AG04449 (cell line): ENCODE measurements at regions not wholly inside any gene's neighbourhood (a gene's known extent, or its start where the extent isn't known, plus 50 kb on each side); places are given as distances from the start of the nearest gene placed in this dataset.
"Not testable (repeated sequence)": the region's sequence is repeated elsewhere in the genome, so short reads cannot be mapped to it uniquely, and the experiment has no call there.

Experiments used
- CTCF ChIA-PET: fragments of 350-600 bp; formaldehyde crosslinking; extraction: SDS; loops from one replicate; lab custom pipeline; 2021; ENCODE audit warnings: antibody characterized with exemption; lab: Yijun Ruan, JAX
- POLR2A ChIA-PET: fragments of 400-600, 350-600 bp; formaldehyde crosslinking; extraction: SDS; loops from one replicate; lab custom pipeline; 2020; ENCODE audit warnings: antibody characterized with exemption, inconsistent platforms; lab: Yijun Ruan, JAX
- DNase-seq: peaks from one replicate; pipeline ENCODE4 v3.0.0-alpha.2; 2010; ENCODE audit warnings: low read depth, low spot score
- H3K4me3 ChIP-seq: 2 replicates; pipeline ENCODE4 v1.5.1; 2011; ENCODE audit warnings: low read depth, mild to moderate bottlenecking, control low read depth, low read length
- CTCF ChIP-seq: IDR thresholded peaks from one replicate; pipeline ENCODE4 v1.5.1; 2011; ENCODE audit warnings: mild to moderate bottlenecking, moderate library complexity, low read length, control low read depth, inconsistent platforms; ENCODE audit not compliant: insufficient read depth; ENCODE audit errors: missing control alignments

- DNase-seq: no peak
- TF ChIP-seq CTCF: no peak
- POLR2A ChIA-PET: no interaction called here
- H3K4me3 ChIP-seq: no peak overlapping the region
- CTCF ChIA-PET: interaction anchor here (0.9 to 2.1 kb wide), 2 partner anchors 10 to 134 kb away, joined by 3 to 4 read pairs; no protein-coding TSS in a partner anchor
These were observed 179.1 kb downstream of the PSMG1 start for GRCh38 chr21:39003982-39004633.

DNA sequence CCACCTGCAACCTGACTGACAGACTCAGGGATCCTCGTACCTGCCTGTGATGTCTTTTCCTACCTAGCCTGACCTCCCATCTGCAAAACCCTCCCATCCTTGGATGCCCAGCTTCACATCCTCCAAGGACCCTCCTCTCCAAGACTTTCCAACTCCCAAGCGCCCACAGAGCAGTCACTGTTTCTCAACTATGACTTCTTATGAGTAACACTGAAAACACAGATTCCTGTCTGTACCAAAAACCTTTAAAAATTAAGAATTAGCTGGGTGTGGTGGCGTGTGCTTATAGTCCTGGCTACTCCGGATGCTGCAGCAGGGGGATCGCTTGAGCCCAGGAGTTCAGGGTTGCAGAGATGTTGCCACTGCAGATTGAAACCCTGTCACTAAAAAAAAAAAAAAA lies 181.9 kb downstream of the PSMG1 start:
- no peak for DNase-seq
- POLR2A ChIA-PET: no interaction called here
- CTCF ChIA-PET: no interaction called here
- TF ChIP-seq CTCF: no peak
- H3K4me3 ChIP-seq: no peak overlapping the region

DNA sequence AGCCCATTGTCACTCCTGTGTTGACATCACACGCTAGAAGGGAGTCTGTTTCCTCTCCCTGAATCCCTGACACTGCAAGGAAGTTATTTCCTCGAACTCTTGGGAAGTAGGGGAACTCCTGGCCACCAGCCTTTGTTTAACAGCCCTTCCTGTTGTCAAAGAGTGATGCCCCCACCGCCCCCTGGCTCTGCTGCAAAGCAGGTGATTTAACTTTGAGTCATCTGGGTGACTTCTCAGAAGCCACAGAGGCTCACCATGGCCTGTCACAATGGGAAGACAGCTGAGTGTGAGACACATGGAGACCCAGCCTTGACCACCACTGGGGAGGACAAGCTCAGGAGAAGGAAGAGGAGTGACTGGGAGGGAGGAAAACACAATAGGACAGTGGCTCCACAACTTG lies 182.8 kb downstream of the PSMG1 start:
- DNase-seq: no peak
- ChIA-PET POLR2A (no interaction called here), CTCF (no interaction called here)
- no peak for TF ChIP-seq CTCF
- no peak overlapping the region for H3K4me3 ChIP-seq

- no peak for DNase-seq
- no peak overlapping the region for H3K4me3 ChIP-seq
- CTCF ChIA-PET: no interaction called here
- TF ChIP-seq CTCF: no peak
- POLR2A ChIA-PET: no interaction called here
These were observed 184.1 kb downstream of the PSMG1 start for GRCh38 chr21:38999161-38999560.

DNA sequence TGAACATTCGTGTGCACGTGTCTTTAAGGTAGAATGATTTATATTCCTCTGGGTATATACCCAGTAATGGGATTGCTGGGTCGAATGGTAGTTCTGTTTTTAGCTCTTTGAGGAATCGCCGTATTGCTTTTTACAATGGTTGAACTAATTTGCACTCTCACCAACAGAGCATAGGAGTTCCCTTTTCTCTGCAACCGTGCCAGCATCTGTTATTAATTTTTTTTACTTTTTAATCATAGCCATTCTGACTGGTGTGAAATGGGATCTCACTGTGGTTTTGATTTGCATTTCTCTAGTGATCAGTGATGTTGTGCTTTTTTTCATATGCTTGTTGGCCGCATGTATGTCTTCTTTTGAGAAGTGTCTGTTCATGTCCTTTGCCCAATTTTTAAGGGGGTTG lies 185.0 kb downstream of the PSMG1 start:
- DNase-seq, POLR2A ChIA-PET, CTCF ChIA-PET, H3K4me3 ChIP-seq: not testable (repeated sequence)

GRCh38 chr21:38997843-38998175 lies 185.4 kb downstream of the PSMG1 start:
- POLR2A ChIA-PET, H3K4me3 ChIP-seq, CTCF ChIA-PET, DNase-seq: not testable (repeated sequence)

GRCh38 chr21:38997051-38997842 lies 186.0 kb downstream of the PSMG1 start:
- ChIA-PET CTCF (no interaction called here), POLR2A (no interaction called here)
- TF ChIP-seq CTCF: no peak
- no peak overlapping the region for H3K4me3 ChIP-seq
- DNase-seq: no peak
